Keratinocyte (primary cell): ENCODE measurements at regions not wholly inside any gene's neighbourhood (a gene's known extent, or its start where the extent isn't known, plus 50 kb on each side); places are given as distances from the start of the nearest gene placed in this dataset.

ENCODE experiments used
- DNase-seq: peaks from one replicate; pipeline ENCODE4 v3.0.0-alpha.2; 2011; ENCODE audit warnings: low read depth, missing footprints, low spot score
- FAIRE-seq: peaks from 2 replicates; lab custom pipeline; 2011; peaks lifted over from hg19 to GRCh38; lab: Jason Lieb, UNC
- H2AFZ ChIP-seq: 2 replicates; pipeline ENCODE4 v1.6.0; 2012; ENCODE audit warnings: low read length, control low read depth, inconsistent platforms; ENCODE audit not compliant: control insufficient read depth
- H3K27ac ChIP-seq: 2 replicates; pipeline ENCODE4 v1.5.1; 2011; ENCODE audit warnings: low read length; ENCODE audit not compliant: control insufficient read depth, insufficient read depth
- H3K27me3 ChIP-seq: 3 replicates; pipeline ENCODE4 v1.6.0; 2011; ENCODE audit warnings: low read length; ENCODE audit not compliant: control insufficient read depth, insufficient read depth; ENCODE audit errors: extremely low read depth
- H3K36me3 ChIP-seq, 2 experiments: 2 replicates in 1 of 2; 3 replicates in 1 of 2; pipeline ENCODE4 v1.5.1; 2011; ENCODE audit warnings: low read length in 2 of 2, mild to moderate bottlenecking in 1 of 2; ENCODE audit not compliant: control insufficient read depth in 2 of 2, insufficient read depth in 2 of 2; ENCODE audit errors: extremely low read depth in 1 of 2
- H3K4me1 ChIP-seq: 3 replicates; pipeline ENCODE4 v1.5.1; 2011; ENCODE audit warnings: low read length; ENCODE audit not compliant: control insufficient read depth, insufficient read depth; ENCODE audit errors: extremely low read depth
- H3K4me2 ChIP-seq: 3 replicates; pipeline ENCODE4 v1.6.0; 2011; ENCODE audit warnings: low read depth, low read length; ENCODE audit not compliant: control insufficient read depth, insufficient read depth; ENCODE audit errors: extremely low read depth
- H3K4me3 ChIP-seq, 3 experiments: fragments of 200-600 bp in 1 of 3; sonication (generic) in 1 of 3; 2 replicates in 2 of 3; 3 replicates in 1 of 3; pipeline ENCODE4 v1.5.1; 2011 to 2016; ENCODE audit warnings: low read length in 3 of 3, mild to moderate bottlenecking in 3 of 3, control low read depth in 2 of 3, inconsistent platforms in 1 of 3, low read depth in 1 of 3, mixed read lengths in 1 of 3, mixed run types in 1 of 3, moderate library complexity in 1 of 3; ENCODE audit not compliant: control insufficient read depth in 2 of 3, insufficient read depth in 2 of 3; ENCODE audit errors: extremely low read depth in 1 of 3
- H3K79me2 ChIP-seq: 2 replicates; pipeline ENCODE4 v1.6.0; 2012; ENCODE audit warnings: low read length; ENCODE audit not compliant: control insufficient read depth, insufficient read depth
- H3K9ac ChIP-seq: 3 replicates; pipeline ENCODE4 v1.6.0; 2011; ENCODE audit warnings: low read length; ENCODE audit not compliant: control insufficient read depth, insufficient read depth; ENCODE audit errors: extremely low read depth
- H3K9me1 ChIP-seq: 3 replicates; pipeline ENCODE4 v1.6.0; 2011; ENCODE audit warnings: low read length; ENCODE audit not compliant: control insufficient read depth, insufficient read depth; ENCODE audit errors: extremely low read depth
- H3K9me3 ChIP-seq: 2 replicates; pipeline ENCODE4 v1.5.1; 2012; ENCODE audit warnings: low read depth, low read length; ENCODE audit not compliant: control insufficient read depth
- H4K20me1 ChIP-seq: 3 replicates; pipeline ENCODE4 v1.6.0; 2011; ENCODE audit warnings: low read length; ENCODE audit not compliant: control insufficient read depth, insufficient read depth; ENCODE audit errors: extremely low read depth
- CTCF ChIP-seq, 3 experiments: IDR thresholded peaks in 1 of 3; conservative IDR thresholded peaks in 1 of 3; optimal IDR thresholded peaks in 1 of 3; 2 replicates in 2 of 3; 3 replicates in 1 of 3; pipeline versions ENCODE3 to v1.5.1; 2011; ENCODE audit warnings: low read length in 3 of 3, mild to moderate bottlenecking in 3 of 3, moderate library complexity in 2 of 3, control low read depth in 1 of 3, inconsistent platforms in 1 of 3; ENCODE audit not compliant: insufficient read depth in 2 of 3; ENCODE audit errors: extremely low read depth in 1 of 3
- EZH2 ChIP-seq: IDR thresholded peaks from one replicate; pipeline ENCODE4 v1.6.1; 2012; ENCODE audit warnings: inconsistent platforms, mild to moderate bottlenecking, low read length, moderate library complexity
- dilution Hi-C: fragments of 300-500 bp; cut with MboI; formaldehyde crosslinking; loops from one replicate; pipeline ENCODE4 v1.7.0; 2020; ENCODE audit warnings: low sequenced_read_pairs; ENCODE audit not compliant: extremely low pct_ligation_motif_present

DNA sequence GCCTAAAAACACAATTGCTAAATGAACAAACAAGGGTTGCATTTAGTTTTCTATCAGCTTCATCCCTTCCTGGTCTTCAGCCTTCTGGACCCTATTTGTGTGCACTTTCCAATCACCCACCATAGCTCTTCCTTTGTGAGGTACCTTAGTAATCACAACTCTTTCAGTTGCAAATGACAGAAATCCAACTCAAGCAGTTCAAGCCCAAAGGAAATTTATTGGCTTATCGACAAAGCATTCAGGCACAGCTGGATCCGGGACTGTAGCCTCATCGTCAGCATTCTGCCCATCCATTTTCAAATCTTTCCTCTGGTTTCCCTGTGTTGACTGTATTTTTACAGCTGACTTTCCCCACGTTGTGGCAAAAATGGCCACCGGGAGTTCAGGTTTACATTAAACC is 148.6 kb upstream of the VASH1 start:
- DNase-seq (no peak), FAIRE-seq (no peak)
- H3K9me3 ChIP-seq, result no peaks in the 10 kb centered on the region
- no peaks in the 10 kb centered on the region for H3K79me2 ChIP-seq
- H2AFZ ChIP-seq, result no peak overlapping the region
- no peaks in the 10 kb centered on the region for H3K27me3 ChIP-seq
- no peak overlapping the region for H3K4me2 ChIP-seq
- no peaks in the 10 kb centered on the region for H3K36me3 ChIP-seq
- H3K4me1 ChIP-seq, result peaks cover 24% of the 10 kb centered on the region
- no peak overlapping the region for H3K27ac ChIP-seq
- TF ChIP-seq CTCF (optimal IDR thresholded peaks at IDR 0.05 in 1 of 3, IDR thresholded peaks at IDR 0.05 in 1 of 3, conservative IDR thresholded peaks at IDR 0.05 in 1 of 3; ENCODE audit: extremely low read depth in 1 of 3, insufficient read depth in 2 of 3, low read length in 3 of 3) (no peak), EZH2 (no peak)
- no peaks in the 10 kb centered on the region for H3K9me1 ChIP-seq
- dilution Hi-C loops, result no loop called here
- no peaks in the 10 kb centered on the region for H4K20me1 ChIP-seq
- H3K4me3 ChIP-seq, result no peak overlapping the region
- no peak overlapping the region for H3K9ac ChIP-seq

- Histone ChIP-seq H3K9me3 (no peaks in the 10 kb centered on the region), H3K36me3 (no peaks in the 10 kb centered on the region), H3K9ac (no peak overlapping the region), H3K79me2 (no peaks in the 10 kb centered on the region), H2AFZ (peak overlapping the region; percentile 57), H3K4me2 (no peak overlapping the region), H4K20me1 (no peaks in the 10 kb centered on the region), H3K4me3 (no peak overlapping the region), H3K27me3 (no peaks in the 10 kb centered on the region), H3K4me1 (peaks cover 24% of the 10 kb centered on the region), H3K27ac (no peak overlapping the region), H3K9me1 (no peaks in the 10 kb centered on the region)
- dilution Hi-C loops, result no loop called here
- TF ChIP-seq EZH2, result no peak
- TF ChIP-seq CTCF (optimal IDR thresholded peaks at IDR 0.05 in 1 of 3, IDR thresholded peaks at IDR 0.05 in 1 of 3, conservative IDR thresholded peaks at IDR 0.05 in 1 of 3; ENCODE audit: extremely low read depth in 1 of 3, insufficient read depth in 2 of 3, low read length in 3 of 3), result no peak
- peak; percentile 59 for FAIRE-seq
- no peak for DNase-seq
Measured at GRCh38 chr14:76613616-76614015, 147.7 kb upstream of the VASH1 start.
